HG02970 (cell line): ENCODE measurements at regions not wholly inside any gene's neighbourhood (a gene's known extent, or its start where the extent isn't known, plus 50 kb on each side); places are given as distances from the start of the nearest gene placed in this dataset.

Experiments
- ATAC-seq: cut with Tn5 transposase; IDR thresholded peaks from one replicate; pipeline ENCODE4 v1.9.1; 2021; ENCODE audit warnings: mild to moderate bottlenecking, moderate library complexity, moderate number of reproducible peaks; ENCODE audit not compliant: unreplicated experiment, low FRiP score

DNA sequence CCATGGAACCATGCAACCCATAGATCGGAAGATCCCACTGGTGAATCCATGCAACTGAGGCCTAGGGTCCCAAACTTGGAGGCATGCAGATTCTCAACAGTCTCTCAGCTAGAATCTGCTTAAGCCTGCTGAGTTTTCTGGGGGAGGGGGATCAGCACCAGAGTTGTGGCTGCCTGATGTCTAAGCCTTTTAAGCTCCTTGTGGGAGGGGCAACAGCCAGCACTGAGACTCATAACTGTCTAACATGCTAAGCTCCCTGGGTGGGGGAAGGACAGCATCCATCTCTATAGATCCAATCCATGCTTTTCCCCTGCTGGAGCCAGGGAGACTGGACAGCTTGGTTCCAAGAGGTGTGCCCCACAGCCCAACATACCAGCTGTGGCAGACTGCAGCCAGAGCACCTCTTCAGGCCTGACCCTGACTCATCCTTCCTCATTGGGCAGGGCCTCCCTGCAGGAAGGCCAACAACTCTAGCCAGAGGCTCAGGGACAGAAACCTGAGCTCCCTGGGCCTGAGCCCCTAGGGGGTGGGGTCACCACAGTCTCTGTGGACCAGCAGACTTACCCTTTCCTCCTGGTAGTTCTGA lies 300.1 kb upstream of the SLC7A11 start:
- ATAC-seq, result no peak

- no peak for ATAC-seq
These were observed 298.1 kb upstream of the SLC7A11 start for GRCh38 chr4:138540056-138540800.

DNA sequence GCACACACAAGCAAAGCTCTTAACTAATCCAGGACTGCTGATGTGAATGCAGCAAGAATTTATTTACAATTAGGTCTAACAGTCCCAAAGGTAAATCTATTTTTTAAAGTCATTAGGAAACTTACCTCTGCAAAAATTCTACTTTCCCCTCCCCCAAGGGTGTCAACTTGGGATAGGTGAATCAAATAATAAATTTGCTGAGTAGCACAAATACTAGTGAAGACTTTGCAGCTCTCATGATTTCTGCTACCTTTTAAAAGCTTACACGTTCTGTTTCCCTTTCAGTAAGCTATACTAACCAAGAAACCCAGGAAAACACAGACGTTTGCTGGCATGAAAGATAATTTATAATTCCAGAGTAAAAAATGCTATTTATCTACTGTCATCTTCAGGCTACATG lies 296.6 kb upstream of the SLC7A11 start:
- no peak for ATAC-seq

GRCh38 chr4:138537731-138538490 lies 295.8 kb upstream of the SLC7A11 start:
- no peak for ATAC-seq

DNA sequence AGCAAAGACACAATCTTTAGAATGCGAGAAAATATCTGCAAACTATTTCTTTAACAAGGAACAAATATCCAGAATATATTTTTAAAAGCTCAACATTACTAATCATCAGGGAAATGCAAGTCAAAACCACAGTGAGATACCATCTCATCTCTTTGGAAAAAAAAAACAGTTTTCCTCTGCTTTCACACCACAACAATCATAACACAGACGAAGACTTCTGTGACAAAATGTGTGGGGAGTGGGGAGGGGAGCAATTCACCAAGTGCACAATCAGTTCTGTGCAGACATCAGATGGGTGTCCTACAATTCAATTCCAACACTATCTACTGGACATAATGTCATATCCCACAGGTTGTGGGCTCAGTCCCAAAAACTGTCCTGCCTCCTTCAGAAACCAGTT lies 293.2 kb upstream of the SLC7A11 start:
- no peak for ATAC-seq

- no peak for ATAC-seq
These were observed 280.2 kb upstream of the SLC7A11 start for GRCh38 chr4:138522366-138522765.

DNA sequence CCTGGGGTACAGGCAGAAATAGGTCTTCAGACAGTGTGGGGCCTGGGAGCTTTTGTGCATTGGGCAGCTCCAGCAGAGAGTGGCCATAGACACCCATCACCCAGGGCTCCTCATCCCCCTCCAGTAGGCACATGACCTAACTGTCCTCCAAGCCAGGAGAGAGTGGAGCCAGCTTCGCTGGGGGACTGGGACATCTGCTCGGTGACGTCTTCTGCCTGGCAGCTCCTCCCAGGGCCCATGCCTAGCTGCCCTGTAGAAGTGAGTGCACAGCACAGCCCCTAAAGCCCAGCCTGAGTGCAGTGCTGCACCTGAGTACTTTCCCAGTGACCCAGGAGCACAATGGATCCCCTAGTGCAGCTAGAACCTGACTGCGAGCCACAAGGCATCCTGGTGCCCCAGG lies 279.7 kb upstream of the SLC7A11 start:
- no peak for ATAC-seq

GRCh38 chr4:138519436-138519835 lies 277.3 kb upstream of the SLC7A11 start:
- ATAC-seq, result no peak

DNA sequence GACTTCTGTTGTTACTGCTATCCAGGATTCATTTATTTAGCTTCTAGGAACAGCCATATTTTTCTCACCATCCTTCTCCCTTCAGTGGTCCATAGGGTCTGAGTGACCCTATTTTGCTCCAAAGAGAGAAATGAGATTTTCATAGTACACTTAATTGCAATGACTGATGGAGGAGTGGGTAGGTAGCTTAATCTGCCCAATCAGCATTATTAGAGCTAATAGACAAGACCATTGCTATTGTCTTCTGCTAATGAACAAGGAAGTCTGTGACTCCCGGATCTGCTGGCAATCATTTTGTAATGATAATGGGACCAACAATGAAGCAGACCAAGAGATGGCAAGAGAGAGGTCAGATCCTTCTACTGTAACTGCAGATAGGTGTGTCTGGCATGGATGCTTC lies 271.4 kb upstream of the SLC7A11 start:
- no peak for ATAC-seq

- ATAC-seq, result no peak
These were observed 270.6 kb upstream of the SLC7A11 start for GRCh38 chr4:138512756-138513155.

GRCh38 chr4:138510053-138510452 lies 267.9 kb upstream of the SLC7A11 start:
- ATAC-seq, result no peak

GRCh38 chr4:138509346-138509745 lies 267.2 kb upstream of the SLC7A11 start:
- no peak for ATAC-seq

GRCh38 chr4:138507522-138507921 lies 265.4 kb upstream of the SLC7A11 start:
- ATAC-seq, result no peak

- ATAC-seq, result no peak
These were observed 259.5 kb upstream of the SLC7A11 start for GRCh38 chr4:138501614-138502013.

DNA sequence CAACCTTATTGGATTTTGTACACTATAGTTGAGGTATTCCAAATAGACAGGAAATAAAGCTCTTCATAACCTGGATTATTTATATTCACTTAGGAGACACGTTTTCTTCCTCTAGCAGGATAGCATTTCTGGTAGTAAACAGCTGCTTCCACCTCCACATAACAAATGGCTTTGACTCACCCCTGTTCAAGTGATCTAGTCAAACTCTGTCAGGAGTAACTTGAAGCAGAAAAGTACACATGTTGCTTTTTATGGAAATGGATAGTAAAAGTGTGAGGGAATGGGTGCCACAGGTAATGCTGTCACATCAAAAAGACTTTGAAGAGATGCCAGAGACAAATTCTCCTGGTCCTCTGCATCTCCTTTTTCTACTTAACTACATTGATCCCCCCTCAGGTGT lies 258.7 kb upstream of the SLC7A11 start:
- no peak for ATAC-seq

GRCh38 chr4:138499627-138500026 lies 257.5 kb upstream of the SLC7A11 start:
- ATAC-seq, result no peak

DNA sequence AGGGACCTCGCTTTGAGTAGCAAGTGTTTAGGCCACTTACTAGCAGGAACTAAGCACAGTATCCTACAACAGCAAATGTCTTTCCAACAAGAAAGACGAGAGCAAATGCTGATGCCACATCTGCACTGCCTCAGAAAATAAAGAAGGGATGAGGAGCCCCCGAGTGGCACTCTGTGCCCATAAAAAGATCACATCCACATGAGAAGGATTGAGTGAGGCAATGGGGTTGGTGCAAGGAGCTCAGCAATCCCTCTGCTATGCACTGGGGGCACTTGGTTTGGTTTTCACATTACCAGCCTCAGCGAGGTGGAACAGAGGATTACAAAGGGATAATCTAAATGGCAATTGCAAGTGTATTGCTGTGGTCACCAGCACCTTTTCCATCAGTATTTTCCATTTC lies 252.8 kb upstream of the SLC7A11 start:
- ATAC-seq, result no peak

GRCh38 chr4:138494116-138494515 lies 252.0 kb upstream of the SLC7A11 start:
- no peak for ATAC-seq

- no peak for ATAC-seq
These were observed 250.0 kb upstream of the SLC7A11 start for GRCh38 chr4:138492176-138492575.

DNA sequence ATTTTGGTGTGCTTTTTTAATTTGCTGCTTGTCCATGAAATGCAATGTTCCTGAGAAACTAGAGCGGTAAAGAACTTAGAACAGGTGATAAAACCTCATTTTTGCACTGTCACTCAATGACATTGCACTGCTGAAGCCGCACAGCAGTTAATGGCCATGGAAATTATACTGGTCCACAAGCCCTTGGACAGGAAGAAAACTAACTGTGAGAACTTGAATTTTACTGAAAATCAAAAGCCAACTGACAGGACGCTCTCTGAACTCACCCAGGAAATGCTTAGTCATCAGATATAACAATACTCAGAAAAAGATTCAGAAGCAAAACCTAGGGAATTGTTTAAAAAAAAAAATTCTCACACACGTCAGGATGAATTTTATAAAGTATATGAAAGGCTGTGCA lies 246.4 kb upstream of the SLC7A11 start:
- no peak for ATAC-seq

DNA sequence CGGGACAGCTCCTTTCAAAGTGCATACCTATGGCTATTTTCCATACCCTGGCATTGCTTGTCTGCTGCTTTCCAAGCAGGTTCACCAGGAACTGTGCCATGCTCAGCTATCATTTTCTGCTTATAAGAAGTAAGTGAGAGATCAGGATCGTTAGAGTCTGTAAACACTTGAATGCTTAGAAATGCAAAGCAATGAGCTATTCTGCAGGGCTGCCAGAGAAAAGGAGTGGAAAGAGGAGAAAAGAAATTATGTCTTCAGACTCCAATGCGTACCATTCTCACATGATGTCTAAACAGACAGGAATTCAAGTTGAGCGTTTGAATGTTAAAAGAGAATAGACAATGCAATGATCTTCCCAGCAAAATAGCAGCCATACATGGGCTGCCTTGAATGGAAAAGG lies 245.5 kb upstream of the SLC7A11 start:
- ATAC-seq, result no peak

DNA sequence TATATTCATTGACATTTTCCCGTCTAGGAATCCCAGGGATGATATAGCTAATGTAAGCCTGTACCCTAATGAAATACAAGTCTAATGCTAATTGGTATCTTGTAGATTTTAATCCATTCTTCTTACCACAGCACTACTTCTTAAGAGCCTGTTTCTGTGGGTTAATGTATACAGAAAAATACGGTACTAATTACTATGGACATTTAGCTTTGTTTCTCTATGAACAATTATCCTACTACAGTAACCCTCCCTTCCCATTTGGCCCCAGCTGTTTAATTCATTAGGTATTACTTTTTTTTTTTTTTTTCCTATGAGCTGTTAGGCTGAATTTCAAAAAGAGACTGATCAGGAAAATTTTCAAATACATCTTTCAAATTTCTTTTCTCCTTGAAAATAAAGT lies 245.1 kb upstream of the SLC7A11 start:
- no peak for ATAC-seq
